GM21367 (cell line): ENCODE measurements at regions not wholly inside any gene's neighbourhood (a gene's known extent, or its start where the extent isn't known, plus 50 kb on each side); places are given as distances from the start of the nearest gene placed in this dataset.
"Not testable (repeated sequence)": the region's sequence is repeated elsewhere in the genome, so short reads cannot be mapped to it uniquely, and the experiment has no call there.

ENCODE experiments used
- ATAC-seq: cut with Tn5 transposase; IDR thresholded peaks from one replicate; pipeline ENCODE4 v1.9.1; 2021; ENCODE audit not compliant: unreplicated experiment

DNA sequence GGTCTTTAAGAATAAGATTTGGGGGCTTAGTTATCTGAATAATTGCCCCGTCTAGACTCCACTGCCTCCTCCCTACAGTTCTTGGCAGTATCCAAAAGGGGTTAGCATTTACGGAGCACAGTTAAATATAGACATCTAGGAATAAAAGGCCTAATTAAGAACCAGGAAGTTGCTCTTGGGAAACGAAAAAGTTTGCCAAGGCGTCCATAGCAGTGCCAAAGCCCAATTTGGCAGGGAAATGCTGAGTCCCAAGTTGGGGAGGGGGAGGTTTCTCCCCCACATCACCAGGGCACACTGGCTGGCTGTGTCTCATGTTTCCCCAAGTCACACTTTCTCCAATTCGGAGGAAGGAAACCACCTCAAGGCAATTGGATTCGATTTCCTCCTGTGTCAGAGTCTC is 338.7 kb downstream of the FBXW7 start:
- ATAC-seq, result no peak

DNA sequence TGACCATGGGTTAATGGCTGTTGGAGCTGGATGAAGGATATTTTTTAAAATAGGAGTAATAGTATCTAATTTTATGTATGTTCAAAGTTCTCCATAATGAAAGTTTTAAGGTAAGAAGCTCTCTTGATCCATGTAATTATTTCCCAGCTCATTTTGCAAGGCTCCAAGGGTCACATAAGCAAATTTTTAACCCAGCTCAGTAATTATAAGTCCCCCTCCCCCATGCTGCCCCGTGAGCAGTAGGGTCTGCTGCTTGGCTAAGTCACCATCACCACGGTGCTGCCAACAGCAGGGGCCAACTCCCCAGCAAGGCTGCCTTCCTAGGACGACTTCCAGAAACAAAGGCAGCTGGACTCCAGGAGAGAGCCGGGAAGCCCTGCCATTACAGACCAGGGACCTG is 340.0 kb downstream of the FBXW7 start:
- no peak for ATAC-seq

DNA sequence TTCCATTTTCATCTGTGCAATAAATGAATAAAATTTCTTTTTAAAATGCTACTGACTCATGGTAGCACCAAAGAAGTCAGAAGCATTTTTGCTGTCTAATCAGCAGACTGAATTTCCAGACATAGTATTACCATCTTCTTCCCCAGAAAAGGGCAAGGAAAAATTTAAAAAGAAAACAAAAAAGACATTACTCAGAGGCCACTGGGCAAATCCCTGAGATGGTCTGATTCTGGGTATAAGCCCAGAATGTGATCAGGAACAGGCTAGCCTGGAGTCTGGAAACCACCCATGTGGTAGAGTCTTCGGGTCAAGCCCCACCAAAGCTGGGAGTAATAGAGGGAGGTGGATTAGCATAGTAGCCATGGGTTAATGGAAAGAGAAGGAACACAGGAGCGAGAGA is 342.8 kb downstream of the FBXW7 start:
- ATAC-seq, result no peak

DNA sequence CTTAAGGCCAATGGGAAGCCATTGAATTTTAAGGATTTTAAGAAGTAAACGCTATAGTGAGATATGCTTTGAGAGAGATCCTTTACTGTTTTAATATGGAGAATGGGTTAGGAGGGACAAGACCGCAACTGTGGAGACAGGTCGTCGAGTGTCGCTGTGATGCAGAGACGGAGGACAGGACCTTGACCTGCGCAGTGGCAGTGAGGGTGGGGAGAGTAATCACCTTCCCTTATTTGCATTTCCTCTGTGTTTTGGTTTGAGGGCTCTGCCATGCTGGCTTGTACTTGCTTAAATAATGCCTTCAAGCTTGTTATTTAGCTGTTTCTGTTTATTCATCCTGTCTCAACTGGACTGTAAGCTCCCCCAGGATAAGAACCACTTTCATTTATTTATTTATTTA is 345.0 kb downstream of the FBXW7 start:
- no peak for ATAC-seq

DNA sequence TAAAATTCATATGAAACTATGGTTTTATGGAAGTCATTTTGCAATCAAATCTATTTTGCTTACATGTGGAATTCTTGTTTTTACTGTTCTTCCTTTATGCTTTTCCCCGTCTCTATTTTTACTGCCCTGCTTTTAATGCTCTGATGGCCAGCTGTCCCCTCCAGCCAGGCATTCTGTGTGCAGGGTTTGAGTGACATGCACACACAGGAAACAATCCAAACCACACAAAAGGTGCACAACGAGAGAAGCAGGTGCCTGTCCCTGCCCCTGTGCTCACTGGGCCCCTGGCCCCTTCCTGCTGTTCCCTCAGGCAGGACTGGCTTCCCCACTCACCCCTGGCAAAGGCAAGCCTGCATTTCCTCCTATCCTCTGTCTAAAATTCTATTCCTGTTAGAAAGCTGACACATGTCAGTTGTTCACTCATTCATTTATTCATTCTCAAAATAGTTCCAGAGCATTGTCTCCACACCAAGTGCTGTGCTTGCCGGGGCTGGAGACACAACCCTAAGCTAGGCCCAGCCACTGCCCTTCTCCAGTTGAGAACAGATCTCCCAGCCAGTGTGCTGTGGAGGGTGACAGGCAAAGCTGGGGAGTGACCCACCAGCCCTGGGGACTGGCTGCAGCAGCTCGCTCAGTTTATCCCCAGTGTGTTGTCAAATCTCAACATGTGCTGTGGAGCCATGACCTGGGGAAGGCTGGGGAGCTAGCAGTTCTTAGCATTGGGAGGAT is 346.3 kb downstream of the FBXW7 start:
- ATAC-seq, result peak; percentile 53

DNA sequence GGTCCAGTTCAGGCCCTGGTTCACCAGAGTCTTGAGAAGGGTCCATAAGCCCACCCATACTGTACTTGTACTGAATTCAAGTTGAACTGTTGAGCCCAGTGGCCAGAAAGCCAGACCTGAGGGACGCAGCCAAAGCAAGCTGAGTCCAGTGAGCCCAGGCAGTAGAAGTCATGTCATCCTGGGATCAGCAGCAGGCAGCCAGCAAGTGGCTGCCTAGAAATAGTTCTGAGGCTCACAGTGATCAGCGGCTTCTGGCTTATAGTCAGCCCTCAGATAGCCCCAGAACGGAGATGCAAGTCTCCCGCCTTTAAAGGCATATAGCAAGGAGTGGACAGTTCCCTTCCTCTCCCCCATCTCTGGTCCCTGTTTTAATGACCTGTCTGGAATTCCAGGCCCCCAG is 347.1 kb downstream of the FBXW7 start:
- no peak for ATAC-seq

DNA sequence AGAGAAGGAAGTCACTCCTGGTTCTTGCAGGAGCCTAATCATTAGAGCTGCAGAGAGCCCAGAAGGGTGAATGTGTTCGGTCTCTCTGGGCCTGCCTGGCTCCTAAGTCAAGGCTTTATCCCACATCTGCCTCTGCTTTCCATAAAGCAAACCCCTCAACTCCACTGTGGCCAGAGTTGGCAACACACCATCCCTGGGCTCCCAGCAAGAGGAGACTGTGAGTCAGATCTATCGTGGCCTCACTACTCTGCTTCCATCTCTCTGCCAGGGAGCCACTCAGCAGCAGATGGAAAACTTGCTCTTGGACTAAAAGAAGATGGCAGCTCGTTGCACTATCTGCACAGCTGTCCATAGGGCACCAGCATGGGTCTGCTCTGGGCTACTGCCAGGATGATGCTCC is 348.2 kb downstream of the FBXW7 start:
- no peak for ATAC-seq

DNA sequence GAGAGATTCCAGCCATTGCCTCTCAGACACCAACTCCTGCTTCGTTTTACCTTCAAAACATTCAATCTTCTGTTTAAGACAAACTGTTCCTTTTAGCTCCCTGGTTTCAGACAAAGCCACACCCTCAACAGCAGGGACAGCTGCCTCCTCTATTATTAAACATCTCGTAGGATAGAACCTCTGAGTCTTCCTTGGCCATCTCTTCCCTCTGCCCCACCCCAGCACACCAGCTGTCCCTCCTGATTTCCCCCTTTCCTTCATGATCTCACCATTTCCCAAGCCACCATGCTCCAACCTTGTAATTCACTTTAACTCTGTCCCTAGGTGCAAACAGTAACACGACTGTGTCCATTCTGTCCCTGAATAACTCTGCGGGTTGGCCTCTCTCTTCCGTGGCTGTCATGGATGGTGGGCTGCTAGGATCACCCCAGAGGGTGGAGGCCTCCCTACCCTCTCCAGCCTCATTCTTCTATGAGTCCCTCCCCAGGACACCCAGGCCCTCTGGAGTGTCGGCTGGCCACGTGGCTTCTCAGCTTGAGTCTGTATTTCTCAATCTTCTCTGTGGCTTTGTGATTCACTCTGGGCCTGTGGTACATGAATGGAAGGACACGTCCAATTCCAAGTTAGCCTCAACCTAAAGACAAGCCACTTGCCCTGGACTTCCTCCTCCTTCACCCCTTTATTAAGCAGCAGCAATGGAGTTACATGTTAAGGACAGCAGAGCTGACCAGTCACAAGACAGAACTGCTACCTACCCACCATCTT is 349.9 kb downstream of the FBXW7 start:
- no peak for ATAC-seq

DNA sequence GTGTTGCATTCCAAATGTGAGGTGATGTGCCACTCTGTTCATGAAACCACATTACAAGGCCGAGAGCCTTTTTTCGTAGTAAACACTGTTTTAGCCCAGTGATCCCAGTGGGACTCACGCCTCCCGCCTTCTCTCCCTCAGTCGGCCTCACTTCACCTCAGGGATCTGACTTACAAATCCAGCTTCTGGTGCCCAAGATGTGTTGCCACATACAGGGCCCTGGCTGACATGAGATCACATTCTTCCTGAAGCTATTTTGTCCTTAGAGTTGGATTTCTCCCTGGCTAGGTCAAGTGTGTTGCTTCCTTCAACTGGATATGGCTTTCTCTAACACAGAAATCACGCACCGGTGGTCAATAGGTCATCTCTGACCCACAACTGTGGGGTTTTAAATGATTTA is 354.7 kb downstream of the FBXW7 start:
- ATAC-seq, result no peak

DNA sequence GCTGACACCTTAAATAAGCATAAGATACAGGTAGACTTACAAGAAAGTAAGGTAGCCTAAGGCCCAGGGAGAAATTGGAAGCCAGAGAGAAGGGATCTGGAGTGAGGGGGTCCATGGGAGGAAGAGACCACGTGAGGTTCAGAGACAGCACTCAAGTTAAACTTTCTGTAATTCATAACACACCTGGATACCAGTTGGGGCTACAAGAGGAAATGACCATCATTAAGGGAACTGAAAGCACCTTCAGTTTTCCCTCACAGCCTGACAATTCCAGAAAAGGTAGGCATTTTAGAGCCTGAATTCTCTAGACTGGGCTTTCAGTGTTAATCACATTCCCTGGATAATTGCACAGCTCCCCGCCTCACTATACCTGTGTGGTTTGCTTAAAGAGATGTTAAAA is 355.5 kb downstream of the FBXW7 start:
- ATAC-seq, result no peak

DNA sequence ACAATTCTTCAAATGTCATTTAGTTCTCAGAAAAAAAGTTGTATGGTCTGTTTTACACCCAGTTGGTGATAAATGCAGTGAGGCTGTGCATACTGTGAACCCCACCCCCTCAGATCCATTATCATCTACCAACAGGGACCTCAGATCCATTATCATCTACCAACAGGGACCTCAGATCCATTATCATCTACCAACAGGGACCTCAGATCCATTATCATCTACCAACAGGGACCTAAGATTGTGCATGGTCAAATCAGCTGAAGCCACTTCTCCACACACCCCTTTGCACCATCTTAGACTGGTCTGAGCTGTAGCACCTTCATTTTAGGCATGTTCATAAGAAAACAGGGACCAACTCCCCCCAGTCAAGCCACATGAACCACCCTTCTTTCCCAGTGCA is 358.4 kb downstream of the FBXW7 start:
- ATAC-seq, result not testable (repeated sequence)

DNA sequence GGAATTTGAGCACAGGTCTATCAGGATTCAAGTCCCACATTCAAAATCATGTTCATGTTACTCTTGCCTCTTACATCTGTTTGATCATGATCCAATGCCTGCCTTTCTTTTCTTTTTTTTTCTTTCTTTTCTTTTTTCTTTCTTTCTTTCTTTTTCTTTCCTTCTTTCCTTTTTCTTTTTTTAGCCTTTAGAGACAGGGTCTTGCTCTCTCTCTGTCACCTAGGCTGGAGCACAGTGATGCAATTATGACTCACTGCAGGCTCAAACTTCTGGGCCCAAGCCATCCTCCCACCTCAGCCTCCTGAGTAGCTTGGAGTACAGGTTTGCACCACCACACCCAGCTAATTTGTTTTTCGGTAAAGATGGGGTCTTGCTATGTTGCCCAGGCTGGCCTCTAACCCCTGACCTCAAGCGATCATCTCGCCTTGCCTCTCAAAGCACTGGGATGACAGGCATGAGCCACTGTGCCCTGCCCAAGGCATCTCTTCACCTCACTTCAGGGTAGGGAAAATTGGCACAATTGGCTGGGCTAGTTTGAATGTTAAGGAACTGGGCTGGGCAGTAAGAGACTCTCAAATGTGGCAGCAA is 359.2 kb downstream of the FBXW7 start:
- no peak for ATAC-seq

DNA sequence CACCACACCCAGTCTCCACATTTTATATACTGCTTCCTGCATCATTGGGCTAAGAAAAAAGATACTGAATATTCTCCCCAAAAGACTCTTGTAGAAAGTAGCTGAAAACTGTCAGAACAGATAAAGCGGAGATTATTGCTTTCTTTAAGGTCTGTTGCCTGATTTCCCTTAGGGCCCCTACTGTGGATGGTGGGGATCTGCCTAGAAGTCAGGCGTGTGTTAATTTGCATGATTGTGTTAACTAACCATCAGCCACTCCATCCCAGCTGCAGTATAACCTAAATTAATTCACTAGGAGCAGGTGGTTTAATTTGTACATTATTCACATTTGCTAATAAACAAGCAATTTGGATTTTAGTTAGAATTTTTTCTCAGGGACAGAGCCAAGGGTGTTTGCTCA is 360.3 kb downstream of the FBXW7 start:
- ATAC-seq, result no peak

DNA sequence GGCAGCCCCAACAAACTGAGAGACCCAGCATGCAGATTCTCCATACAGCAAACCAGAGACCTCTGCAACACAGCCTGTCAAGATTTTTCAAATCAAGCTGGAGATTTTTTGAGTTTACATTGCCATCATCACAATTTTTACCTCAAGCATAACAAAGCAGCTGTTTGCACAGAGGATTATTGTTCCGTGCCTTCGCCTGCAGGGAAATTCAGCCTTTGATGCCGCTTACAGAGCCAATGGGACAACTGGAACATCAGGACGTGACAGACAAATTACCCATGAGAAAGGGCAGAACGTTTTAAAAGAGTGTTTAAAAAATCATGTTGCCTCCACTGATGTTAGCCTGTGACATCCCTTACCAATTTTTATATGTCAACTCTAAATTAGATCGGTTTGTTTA is 363.7 kb downstream of the FBXW7 start:
- ATAC-seq, result no peak

DNA sequence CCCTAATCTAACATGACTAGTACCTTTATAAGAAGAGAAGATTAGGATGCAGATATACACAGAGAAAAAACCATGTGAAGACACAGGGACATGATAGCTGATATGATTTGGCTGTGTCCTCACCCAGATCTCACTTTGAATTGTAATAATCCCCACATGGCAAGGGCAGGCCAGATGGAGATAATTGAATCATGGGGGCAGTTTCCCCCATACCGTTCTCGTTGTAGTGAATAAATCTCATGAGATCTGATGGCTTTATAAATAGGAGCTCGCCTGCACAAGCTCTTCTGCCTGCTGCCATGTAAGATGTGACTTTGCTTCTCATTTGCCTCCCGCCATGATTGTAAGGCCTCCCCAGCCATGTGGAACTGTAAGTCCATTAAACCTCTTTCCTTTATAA is 364.3 kb downstream of the FBXW7 start:
- ATAC-seq, result no peak

DNA sequence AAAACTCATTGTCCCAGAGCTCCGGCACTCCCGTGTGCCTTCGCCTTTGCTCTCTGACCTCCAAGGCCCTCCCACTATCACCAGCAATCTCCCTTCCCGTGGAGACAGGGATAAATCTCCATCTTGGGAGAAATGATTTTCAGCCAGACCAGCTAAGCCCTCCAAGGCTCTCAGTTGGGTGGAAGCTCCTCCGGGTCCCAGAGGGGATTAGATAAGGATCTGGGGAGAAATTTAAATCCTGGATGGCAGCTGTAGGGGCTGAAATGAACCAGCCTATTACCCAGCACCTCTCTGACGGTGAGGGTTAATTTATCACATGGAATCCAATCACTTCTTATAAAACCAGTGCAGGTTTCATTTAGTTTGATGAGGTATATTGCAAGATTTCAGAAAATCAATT is 366.2 kb downstream of the FBXW7 start:
- no peak for ATAC-seq

DNA sequence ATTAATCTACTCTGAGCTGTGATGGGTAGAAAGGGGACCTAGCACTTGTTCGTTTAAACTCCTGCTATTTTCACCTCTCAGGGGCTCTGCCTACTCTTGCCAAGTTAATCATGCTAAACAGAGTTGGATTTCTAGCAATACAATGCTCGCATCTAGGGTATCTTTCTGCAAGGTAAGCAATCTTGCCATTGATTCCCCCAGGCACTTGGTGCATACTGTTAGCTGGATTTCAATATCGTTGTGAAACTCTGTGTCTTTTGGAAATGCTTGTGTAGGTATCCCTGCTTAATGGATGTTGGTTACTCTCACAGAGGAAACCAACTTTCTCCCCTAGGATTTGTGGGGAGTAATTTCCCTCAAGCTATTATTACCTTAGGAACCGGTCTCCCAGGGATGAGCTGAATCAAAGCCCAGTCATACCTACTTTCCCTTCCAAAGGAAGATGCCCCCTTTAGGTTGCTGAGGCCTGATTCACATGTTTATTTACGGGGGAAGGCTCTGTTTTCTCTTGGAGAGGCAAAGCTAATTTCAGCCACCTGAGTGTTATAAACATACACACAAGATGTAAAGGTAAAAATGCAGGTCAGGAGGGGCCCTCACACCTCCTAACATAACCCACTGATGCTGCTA is 366.8 kb downstream of the FBXW7 start:
- no peak for ATAC-seq

DNA sequence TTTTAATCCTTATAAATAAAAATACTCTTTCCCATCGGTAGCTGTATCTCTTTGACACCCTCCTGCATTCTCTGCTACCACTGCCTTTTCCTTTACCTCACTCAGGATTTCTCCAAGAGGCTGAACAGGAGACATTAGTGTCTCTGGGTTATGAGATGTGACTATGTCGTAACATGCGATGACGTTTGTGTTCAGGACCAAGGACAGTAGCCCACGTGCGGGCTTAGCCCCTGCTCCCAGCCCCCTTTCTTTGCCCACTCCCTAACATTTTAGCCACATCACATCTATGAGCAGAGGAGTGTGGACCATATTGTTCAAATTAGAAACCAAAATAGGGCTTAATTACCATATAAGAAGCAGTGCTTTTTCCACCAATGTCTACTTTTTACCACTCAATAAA is 369.3 kb downstream of the FBXW7 start:
- no peak for ATAC-seq

DNA sequence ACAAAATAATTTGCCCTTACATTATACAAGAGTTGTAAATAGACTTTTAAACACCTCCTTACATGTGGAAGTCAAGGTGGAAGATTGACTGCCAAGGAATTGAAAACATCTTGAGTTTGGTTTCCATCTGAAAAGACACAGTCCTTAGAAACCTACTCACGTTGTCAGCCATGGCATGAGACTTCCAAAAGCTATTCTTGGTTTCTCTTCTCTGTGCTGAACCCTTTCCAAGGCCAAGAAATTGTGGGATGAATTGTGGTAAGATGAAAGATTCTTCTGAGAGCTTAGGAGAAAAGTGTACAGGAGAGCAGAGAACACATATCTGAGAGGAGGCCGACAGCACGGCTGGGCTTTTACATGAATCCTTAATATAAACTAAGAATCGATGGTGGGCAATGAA is 370.0 kb downstream of the FBXW7 start:
- ATAC-seq, result no peak

DNA sequence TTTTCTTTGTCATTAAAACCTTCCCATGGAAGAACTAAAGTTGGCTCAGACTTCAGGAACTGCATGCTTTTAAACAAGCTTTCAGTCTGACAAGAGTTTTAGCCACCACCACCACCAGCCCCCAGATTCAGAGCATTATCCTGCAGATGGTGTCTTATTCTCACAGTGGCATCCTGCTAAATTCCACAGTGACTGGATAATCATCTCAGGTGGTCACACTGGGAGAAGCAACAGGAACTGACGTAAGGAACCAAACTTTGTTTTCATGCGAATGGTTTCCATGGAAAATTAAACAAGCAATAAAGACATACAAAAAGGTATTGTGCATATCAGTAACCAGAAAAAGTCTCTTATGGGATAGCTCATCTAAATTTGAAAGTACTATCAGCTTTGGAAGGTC is 370.7 kb downstream of the FBXW7 start:
- ATAC-seq, result no peak

DNA sequence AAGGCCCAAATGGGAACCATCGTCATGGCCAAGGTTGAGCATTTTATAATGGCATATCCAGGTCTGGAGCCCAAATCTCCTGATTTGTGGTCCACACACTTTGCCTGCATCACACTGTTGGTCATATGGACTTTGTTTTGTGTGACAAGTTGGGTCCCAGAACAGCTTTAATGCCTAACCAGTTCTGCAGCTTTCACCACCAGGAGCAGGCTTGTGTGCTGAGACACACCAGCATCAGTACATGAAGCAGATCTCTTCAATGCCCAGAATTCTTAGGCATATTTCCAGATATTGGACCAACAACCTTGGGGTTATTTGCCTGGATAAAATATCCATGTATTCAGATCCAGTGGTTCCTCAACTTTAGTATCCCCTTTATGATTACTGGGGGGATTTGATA is 371.3 kb downstream of the FBXW7 start:
- no peak for ATAC-seq

DNA sequence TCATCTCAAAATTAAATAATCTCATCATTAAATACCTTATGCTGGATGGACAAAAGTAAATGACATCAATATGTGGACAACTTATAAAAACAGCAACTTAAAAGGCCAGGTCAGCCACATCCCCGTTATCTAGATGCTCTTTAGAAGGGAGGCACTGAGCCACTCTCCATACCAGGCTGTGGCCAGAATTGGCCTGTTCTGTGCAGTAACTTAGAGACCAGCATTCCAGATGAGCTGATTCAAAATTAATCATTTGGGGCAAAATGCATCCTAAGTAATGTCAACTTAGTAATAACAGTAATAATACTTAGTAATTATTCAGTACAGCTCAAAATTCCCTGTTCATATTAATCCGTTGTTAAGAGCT is 373.6 kb downstream of the FBXW7 start:
- ATAC-seq, result no peak
